Thoracic aorta (tissue), 2 donors: ENCODE measurements at regions not wholly inside any gene's neighbourhood (a gene's known extent, or its start where the extent isn't known, plus 50 kb on each side); places are given as distances from the start of the nearest gene placed in this dataset.

Experiments
- ATAC-seq: fragments of 150-250 bp; one replicate; pipeline ENCODE4 v1.8.0; 2017; ENCODE audit warnings: low read depth; ENCODE audit not compliant: insufficient number of reproducible peaks, low FRiP score
- DNase-seq: peaks from one replicate; pipeline ENCODE4 v3.0.0-alpha.2; 2020; ENCODE audit warnings: low spot score
- H3K27ac ChIP-seq, 2 donors: fragments of 200-600 bp; sonication (generic); 1 replicate in 1 of 2; 2 replicates in 1 of 2; pipeline ENCODE4 v1.5.1; 2016; ENCODE audit warnings: mild to moderate bottlenecking in 2 of 2, moderate library complexity in 2 of 2
- H3K27me3 ChIP-seq: fragments of 200-600 bp; sonication (generic); replicated peaks from 2 replicates; pipeline ENCODE4 v1.6.0; 2016; ENCODE audit warnings: mild to moderate bottlenecking; ENCODE audit not compliant: insufficient read depth
- H3K36me3 ChIP-seq: fragments of 200-600 bp; sonication (generic); one replicate; pipeline ENCODE4 v1.5.1; 2016
- H3K4me1 ChIP-seq, 2 donors: fragments of 200-600 bp; sonication (generic); 1 replicate in 1 of 2; 2 replicates in 1 of 2; pipeline versions ENCODE4 v1.5.1 to v1.6.0; 2016; ENCODE audit warnings: low read depth in 2 of 2, mild to moderate bottlenecking in 1 of 2; ENCODE audit not compliant: control insufficient read depth in 1 of 2
- H3K4me3 ChIP-seq: fragments of 200-600 bp; sonication (generic); 2 replicates; pipeline ENCODE4 v1.5.1; 2016; ENCODE audit warnings: mild to moderate bottlenecking
- H3K9me3 ChIP-seq: fragments of 200-600 bp; sonication (generic); 2 replicates; pipeline ENCODE4 v1.5.1; 2016
- TF ChIP-seq, protein P1 (sequence below): fragments of 200-600 bp; sonication (generic); IDR thresholded peaks from one replicate; pipeline ENCODE4 v1.5.1; 2019; ENCODE audit warnings: antibody characterized with exemption

DNA sequence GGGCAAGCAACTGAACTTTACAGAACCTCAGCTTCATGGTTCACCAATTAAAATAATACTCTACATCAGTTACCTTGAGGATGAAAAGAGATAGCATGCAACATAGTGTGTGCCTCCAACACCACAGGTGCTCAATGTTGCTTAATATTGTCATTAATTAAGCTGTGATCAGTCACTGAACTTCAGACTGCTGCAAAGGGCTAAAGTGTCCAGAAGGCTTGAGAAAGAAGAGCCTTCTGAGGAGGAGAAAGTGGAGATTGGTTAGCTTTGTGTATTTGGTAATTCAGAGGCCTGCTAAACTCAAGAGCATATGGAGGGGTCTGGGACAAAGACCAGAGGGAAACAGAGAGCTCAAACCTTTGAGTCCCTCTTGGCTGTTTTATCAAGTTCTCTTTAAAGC, 66.3 kb upstream of the SELENOP start:
- H3K27ac ChIP-seq = no peak overlapping the region
- TF ChIP-seq, protein P1, sequence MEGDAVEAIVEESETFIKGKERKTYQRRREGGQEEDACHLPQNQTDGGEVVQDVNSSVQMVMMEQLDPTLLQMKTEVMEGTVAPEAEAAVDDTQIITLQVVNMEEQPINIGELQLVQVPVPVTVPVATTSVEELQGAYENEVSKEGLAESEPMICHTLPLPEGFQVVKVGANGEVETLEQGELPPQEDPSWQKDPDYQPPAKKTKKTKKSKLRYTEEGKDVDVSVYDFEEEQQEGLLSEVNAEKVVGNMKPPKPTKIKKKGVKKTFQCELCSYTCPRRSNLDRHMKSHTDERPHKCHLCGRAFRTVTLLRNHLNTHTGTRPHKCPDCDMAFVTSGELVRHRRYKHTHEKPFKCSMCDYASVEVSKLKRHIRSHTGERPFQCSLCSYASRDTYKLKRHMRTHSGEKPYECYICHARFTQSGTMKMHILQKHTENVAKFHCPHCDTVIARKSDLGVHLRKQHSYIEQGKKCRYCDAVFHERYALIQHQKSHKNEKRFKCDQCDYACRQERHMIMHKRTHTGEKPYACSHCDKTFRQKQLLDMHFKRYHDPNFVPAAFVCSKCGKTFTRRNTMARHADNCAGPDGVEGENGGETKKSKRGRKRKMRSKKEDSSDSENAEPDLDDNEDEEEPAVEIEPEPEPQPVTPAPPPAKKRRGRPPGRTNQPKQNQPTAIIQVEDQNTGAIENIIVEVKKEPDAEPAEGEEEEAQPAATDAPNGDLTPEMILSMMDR = no peak
- H3K27me3 ChIP-seq = no peaks in the 10 kb centered on the region
- no peak for DNase-seq
- no peak for ATAC-seq
- H3K9me3 ChIP-seq = no peaks in the 10 kb centered on the region
- H3K4me3 ChIP-seq = no peak overlapping the region
- H3K36me3 ChIP-seq = no peaks in the 10 kb centered on the region
- no peaks in the 10 kb centered on the region for H3K4me1 ChIP-seq

DNA sequence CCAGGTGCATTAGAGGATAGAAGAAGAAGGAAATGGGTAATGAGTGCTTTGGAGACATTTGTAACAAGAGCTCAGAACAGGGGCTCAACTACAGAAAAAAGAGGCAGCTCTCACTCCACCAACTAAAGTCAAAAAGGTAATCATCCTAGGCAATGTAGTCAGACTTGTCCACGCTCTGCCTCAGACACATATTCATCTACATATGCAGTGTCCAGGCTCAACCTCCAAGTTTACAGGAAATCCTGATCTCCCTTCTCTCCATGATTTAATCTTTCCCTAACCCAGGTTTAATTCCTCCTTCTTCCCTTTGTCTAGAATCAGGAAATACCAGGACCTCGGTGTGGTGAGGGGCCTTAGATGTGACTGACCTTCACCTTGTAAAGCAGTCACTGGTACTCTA, 65.7 kb upstream of the SELENOP start:
- TF ChIP-seq, protein P1 = no peak
- no peak overlapping the region for H3K27ac ChIP-seq
- no peaks in the 10 kb centered on the region for H3K9me3 ChIP-seq
- H3K4me3 ChIP-seq = no peak overlapping the region
- H3K27me3 ChIP-seq = no peaks in the 10 kb centered on the region
- no peaks in the 10 kb centered on the region for H3K36me3 ChIP-seq
- H3K4me1 ChIP-seq = no peaks in the 10 kb centered on the region
- no peak for DNase-seq
- ATAC-seq = no peak

DNA sequence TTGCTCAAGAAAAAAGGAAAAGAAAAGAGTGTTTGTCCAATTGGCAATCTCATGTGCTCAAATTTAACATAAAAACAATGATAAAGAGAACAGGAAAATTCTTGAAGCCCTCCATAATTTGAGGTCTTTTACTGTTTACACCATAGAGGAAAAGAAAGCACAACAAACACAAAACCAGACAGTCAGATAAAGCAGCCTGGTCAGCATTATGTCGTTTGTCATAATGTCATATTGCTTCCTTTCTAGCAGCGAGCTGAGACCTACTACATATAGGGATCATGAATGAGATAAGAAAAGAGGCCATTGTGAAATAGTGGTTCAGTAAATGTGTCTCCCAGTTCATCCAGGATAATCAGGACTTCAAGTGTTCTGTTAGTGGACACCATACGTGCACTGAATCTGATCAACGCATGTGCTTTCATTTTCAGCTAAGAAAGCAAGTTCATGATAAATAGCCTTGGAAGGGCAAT, 64.7 kb upstream of the SELENOP start:
- Histone ChIP-seq H3K36me3 (no peaks in the 10 kb centered on the region), H3K27me3 (no peaks in the 10 kb centered on the region), H3K4me1 (no peaks in the 10 kb centered on the region), H3K27ac (no peak overlapping the region), H3K9me3 (no peaks in the 10 kb centered on the region), H3K4me3 (peak overlapping the region; percentile 50)
- no peak for DNase-seq
- TF ChIP-seq, protein P1 = no peak
- ATAC-seq = no peak

DNA sequence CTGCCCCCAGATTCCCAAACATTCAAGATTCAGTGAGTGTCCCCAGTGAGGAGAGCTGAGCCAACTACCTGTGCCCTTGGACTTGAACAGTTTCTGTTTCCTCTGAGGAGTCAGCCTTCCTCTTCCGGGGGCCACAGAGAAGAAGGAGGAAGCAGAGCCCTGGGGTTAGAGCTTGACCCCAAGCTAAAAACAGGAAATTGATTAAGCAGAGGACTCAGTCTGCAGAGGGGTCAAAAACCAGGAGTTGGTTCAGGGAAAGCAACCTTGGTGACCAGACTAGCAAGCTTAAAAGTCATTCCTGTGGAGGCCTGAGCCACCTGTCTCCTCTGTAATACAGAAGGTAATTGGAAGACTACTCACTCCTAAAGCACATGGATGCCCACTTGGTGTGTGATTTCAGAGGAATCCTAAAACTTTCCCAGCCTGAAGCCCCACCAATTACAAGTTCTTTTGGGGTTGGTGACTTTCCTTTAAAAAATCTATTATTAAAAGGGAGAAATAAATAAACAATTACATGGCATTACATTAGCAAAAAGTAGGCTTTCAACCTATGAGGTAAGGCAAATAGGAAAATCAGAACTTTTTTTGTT, 64.2 kb upstream of the SELENOP start:
- no peaks in the 10 kb centered on the region for H3K9me3 ChIP-seq
- TF ChIP-seq, protein P1 = no peak
- ATAC-seq = no peak
- DNase-seq = no peak
- H3K27me3 ChIP-seq = no peaks in the 10 kb centered on the region
- no peaks in the 10 kb centered on the region for H3K36me3 ChIP-seq
- H3K4me3 ChIP-seq = peak overlapping the region; percentile 50
- H3K27ac ChIP-seq = no peak overlapping the region
- H3K4me1 ChIP-seq = no peaks in the 10 kb centered on the region

DNA sequence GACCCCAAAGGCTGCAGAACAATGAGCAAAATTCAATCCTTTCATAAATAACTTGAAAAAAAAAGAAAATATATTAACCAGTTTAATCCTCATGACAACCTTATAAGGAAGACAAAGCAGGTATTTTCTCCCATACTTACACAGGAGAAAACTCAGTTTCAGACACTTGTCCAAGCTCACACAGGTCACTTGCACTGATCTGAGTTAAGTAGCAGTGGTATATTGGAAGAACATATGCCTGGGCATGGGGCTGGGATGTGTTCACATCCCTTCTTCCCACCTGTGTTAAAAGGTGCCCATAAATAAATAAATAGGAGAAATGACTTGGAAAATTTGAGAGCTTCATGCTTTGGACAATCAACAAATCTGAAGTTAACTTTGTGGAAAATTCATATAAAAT, 63.5 kb upstream of the SELENOP start:
- H3K4me3 ChIP-seq = no peak overlapping the region
- no peaks in the 10 kb centered on the region for H3K27me3 ChIP-seq
- H3K27ac ChIP-seq = no peak overlapping the region
- no peaks in the 10 kb centered on the region for H3K36me3 ChIP-seq
- no peaks in the 10 kb centered on the region for H3K9me3 ChIP-seq
- ATAC-seq (no peak), DNase-seq (no peak)
- no peaks in the 10 kb centered on the region for H3K4me1 ChIP-seq
- TF ChIP-seq, protein P1 = no peak
